Loucy (cell line): ENCODE measurements at regions not wholly inside any gene's neighbourhood (a gene's known extent, or its start where the extent isn't known, plus 50 kb on each side); places are given as distances from the start of the nearest gene placed in this dataset.

Experiments
- EZH2phosphoT487 ChIP-seq: fragments of 200-600 bp; IDR thresholded peaks from 2 replicates; pipeline ENCODE4 v1.6.1; 2018; ENCODE audit warnings: antibody characterized with exemption, mild to moderate bottlenecking, moderate library complexity, borderline replicate concordance
- TF ChIP-seq, protein P1 (sequence below): fragments of 200-600 bp; sonication (generic); conservative IDR thresholded peaks from 2 replicates; pipeline ENCODE4 v1.5.1; 2014; ENCODE audit warnings: mild to moderate bottlenecking, antibody characterized with exemption, low read length

GRCh38 chr16:55380485-55380884 lies 56.5 kb downstream of the IRX6 start:
- TF ChIP-seq, protein P1, sequence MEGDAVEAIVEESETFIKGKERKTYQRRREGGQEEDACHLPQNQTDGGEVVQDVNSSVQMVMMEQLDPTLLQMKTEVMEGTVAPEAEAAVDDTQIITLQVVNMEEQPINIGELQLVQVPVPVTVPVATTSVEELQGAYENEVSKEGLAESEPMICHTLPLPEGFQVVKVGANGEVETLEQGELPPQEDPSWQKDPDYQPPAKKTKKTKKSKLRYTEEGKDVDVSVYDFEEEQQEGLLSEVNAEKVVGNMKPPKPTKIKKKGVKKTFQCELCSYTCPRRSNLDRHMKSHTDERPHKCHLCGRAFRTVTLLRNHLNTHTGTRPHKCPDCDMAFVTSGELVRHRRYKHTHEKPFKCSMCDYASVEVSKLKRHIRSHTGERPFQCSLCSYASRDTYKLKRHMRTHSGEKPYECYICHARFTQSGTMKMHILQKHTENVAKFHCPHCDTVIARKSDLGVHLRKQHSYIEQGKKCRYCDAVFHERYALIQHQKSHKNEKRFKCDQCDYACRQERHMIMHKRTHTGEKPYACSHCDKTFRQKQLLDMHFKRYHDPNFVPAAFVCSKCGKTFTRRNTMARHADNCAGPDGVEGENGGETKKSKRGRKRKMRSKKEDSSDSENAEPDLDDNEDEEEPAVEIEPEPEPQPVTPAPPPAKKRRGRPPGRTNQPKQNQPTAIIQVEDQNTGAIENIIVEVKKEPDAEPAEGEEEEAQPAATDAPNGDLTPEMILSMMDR, result no peak
- no peak for TF ChIP-seq EZH2phosphoT487
